CD4-positive, CD25-positive, alpha-beta regulatory T cell (primary cell): ENCODE measurements at regions not wholly inside any gene's neighbourhood (a gene's known extent, or its start where the extent isn't known, plus 50 kb on each side); places are given as distances from the start of the nearest gene placed in this dataset.

Experiments used
- ATAC-seq, 2 donors: fragments of 150-1000 bp; cut with Tn5 transposase; one replicate each; pipeline ENCODE4 v1.10.0; 2021; ENCODE audit warnings: low read depth in 2 of 2, moderate number of reproducible peaks in 2 of 2, moderate library complexity in 1 of 2
- DNase-seq, 3 donors: peaks; one replicate each; pipeline versions ENCODE4 v3.0.0 to v3.0.0-alpha.2; 2012 to 2022; ENCODE audit warnings: mixed read lengths in 1 of 3
- H3K27ac ChIP-seq: one replicate; pipeline ENCODE4 v1.7.0; 2013; ENCODE audit warnings: mild to moderate bottlenecking, low read length; ENCODE audit not compliant: insufficient read depth, poor library complexity, severe bottlenecking
- H3K27me3 ChIP-seq: one replicate; pipeline ENCODE4 v1.7.0; 2013; ENCODE audit warnings: low read length; ENCODE audit not compliant: control insufficient read depth, insufficient read depth
- H3K36me3 ChIP-seq: one replicate; pipeline ENCODE4 v1.7.0; 2013; ENCODE audit warnings: mild to moderate bottlenecking, low read length, moderate library complexity; ENCODE audit not compliant: control insufficient read depth, insufficient read depth
- H3K4me1 ChIP-seq: 2 replicates; pipeline ENCODE4 v1.7.0; 2013; ENCODE audit warnings: mild to moderate bottlenecking, low read length; ENCODE audit not compliant: insufficient read depth, control insufficient read depth, poor library complexity, severe bottlenecking
- H3K4me3 ChIP-seq: one replicate; pipeline ENCODE4 v1.7.0; 2013; ENCODE audit warnings: low read depth, mild to moderate bottlenecking, low read length, moderate library complexity
- H3K9me3 ChIP-seq, 2 experiments: 1 replicate in 1 of 2; 2 replicates in 1 of 2; pipeline ENCODE4 v1.7.0; 2013; ENCODE audit warnings: low read length in 2 of 2, mild to moderate bottlenecking in 1 of 2, moderate library complexity in 1 of 2; ENCODE audit not compliant: control insufficient read depth in 2 of 2
- H3K27ac Mint-ChIP-seq, 3 donors: one replicate each; pipeline ENCODE4 v1.8.0; 2020 to 2022; ENCODE audit warnings: mild to moderate bottlenecking in 3 of 3, mixed read lengths in 3 of 3, moderate library complexity in 2 of 3
- H3K27me3 Mint-ChIP-seq: one replicate; pipeline ENCODE4 v1.8.0; 2022; ENCODE audit warnings: mild to moderate bottlenecking, mixed read lengths
- H3K36me3 Mint-ChIP-seq: one replicate; pipeline ENCODE4 v1.8.0; 2020; ENCODE audit warnings: mixed read lengths
- H3K4me1 Mint-ChIP-seq, 4 donors: one replicate each; pipeline ENCODE4 v1.8.0; 2020 to 2022; ENCODE audit warnings: mixed read lengths in 4 of 4, mild to moderate bottlenecking in 1 of 4
- H3K4me3 Mint-ChIP-seq, 4 donors: one replicate each; pipeline ENCODE4 v1.8.0; 2020 to 2022; ENCODE audit warnings: mild to moderate bottlenecking in 4 of 4, mixed read lengths in 4 of 4, moderate library complexity in 3 of 4
- H3K9me3 Mint-ChIP-seq, 7 donors: one replicate each; pipeline ENCODE4 v1.8.0; 2020 to 2022; ENCODE audit warnings: mixed read lengths in 7 of 7, mild to moderate bottlenecking in 3 of 7, moderate library complexity in 2 of 7

DNA sequence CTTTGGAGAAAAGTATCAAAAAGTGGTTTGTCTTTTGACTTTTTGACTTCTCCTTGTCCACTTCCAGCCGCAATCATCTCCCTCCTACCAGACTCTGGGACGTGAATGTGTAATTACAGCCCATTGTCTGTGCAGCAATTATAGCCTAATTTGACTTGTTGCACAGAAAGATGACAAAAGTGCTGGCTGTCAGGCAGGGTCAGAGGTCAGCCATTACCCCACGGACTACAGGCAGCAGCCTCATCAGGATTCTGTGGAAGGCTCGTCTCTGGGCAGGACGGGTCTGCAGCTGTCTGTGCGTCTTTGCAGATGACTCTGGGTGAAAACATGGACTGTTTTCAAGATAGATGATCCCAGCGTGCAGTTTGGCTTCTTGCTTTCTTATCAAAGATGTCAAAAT, 102.2 kb upstream of the EDNRB start:
- Mint-ChIP-seq H3K4me3 (peak overlapping the region in 1 of 4 donors; percentile 83), H3K4me1 (peaks cover 6 to 17% (median 10%) of the 10 kb centered on the region in 4 donors), H3K36me3 (no peaks in the 10 kb centered on the region), H3K27ac (no peak overlapping the region), H3K27me3 (peaks cover 6% of the 10 kb centered on the region), H3K9me3 (peaks cover 0 to 3% (median 1%) of the 10 kb centered on the region in 7 donors)
- H3K9me3 ChIP-seq, result no peaks in the 10 kb centered on the region
- ATAC-seq (no peak), DNase-seq (no peak)
- H3K27ac ChIP-seq, result no peak overlapping the region
- H3K36me3 ChIP-seq, result no peaks in the 10 kb centered on the region
- no peaks in the 10 kb centered on the region for H3K4me1 ChIP-seq
- no peak overlapping the region for H3K4me3 ChIP-seq
- no peaks in the 10 kb centered on the region for H3K27me3 ChIP-seq

DNA sequence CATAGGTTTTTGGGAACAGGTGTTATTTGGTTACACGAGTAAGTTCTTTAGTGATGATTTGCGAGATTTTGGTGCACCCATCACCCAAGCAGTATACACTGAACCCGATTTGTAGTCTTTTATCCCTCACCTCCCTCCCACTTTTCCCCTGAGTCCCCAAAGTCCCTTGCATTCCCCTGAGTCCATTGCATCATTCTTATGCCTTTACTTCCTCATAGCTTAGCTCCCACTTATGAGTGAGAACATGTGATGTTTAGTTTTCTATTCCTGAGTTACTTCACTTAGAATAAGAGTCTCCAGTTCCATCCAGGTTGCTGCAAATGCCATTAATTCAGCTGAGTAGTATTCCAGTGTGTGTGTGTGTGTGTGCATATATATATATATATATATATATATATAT, 97.2 kb upstream of the EDNRB start:
- H3K4me1 ChIP-seq, result no peaks in the 10 kb centered on the region
- no peaks in the 10 kb centered on the region for H3K9me3 ChIP-seq
- no peaks in the 10 kb centered on the region for H3K36me3 Mint-ChIP-seq
- no peak overlapping the region for H3K27ac Mint-ChIP-seq
- no peak overlapping the region for H3K4me3 ChIP-seq
- ATAC-seq (no peak), DNase-seq (no peak)
- no peaks in the 10 kb centered on the region for H3K27me3 ChIP-seq
- no peaks in the 10 kb centered on the region for H3K4me1 Mint-ChIP-seq
- peaks cover 0 to 8% (median 0%) of the 10 kb centered on the region in 7 donors for H3K9me3 Mint-ChIP-seq
- peaks cover 6% of the 10 kb centered on the region for H3K27me3 Mint-ChIP-seq
- no peak overlapping the region for H3K27ac ChIP-seq
- no peak overlapping the region for H3K4me3 Mint-ChIP-seq
- H3K36me3 ChIP-seq, result no peaks in the 10 kb centered on the region

- Mint-ChIP-seq H3K27me3 (no peaks in the 10 kb centered on the region), H3K9me3 (peaks cover 0 to 10% (median 0%) of the 10 kb centered on the region in 7 donors), H3K27ac (no peak overlapping the region), H3K4me3 (no peak overlapping the region), H3K36me3 (no peaks in the 10 kb centered on the region), H3K4me1 (no peaks in the 10 kb centered on the region)
- Histone ChIP-seq H3K4me3 (no peak overlapping the region), H3K36me3 (no peaks in the 10 kb centered on the region), H3K4me1 (no peaks in the 10 kb centered on the region), H3K9me3 (no peaks in the 10 kb centered on the region), H3K27me3 (no peaks in the 10 kb centered on the region), H3K27ac (no peak overlapping the region)
- DNase-seq (no peak), ATAC-seq (no peak)
Observed at GRCh38 chr13:78012046-78012445, 93.4 kb upstream of the EDNRB start.

- no peak overlapping the region for H3K4me3 Mint-ChIP-seq
- no peaks in the 10 kb centered on the region for H3K36me3 Mint-ChIP-seq
- DNase-seq (no peak), ATAC-seq (no peak)
- Histone ChIP-seq H3K27ac (no peak overlapping the region), H3K36me3 (no peaks in the 10 kb centered on the region), H3K4me3 (no peak overlapping the region), H3K4me1 (no peaks in the 10 kb centered on the region), H3K9me3 (no peaks in the 10 kb centered on the region), H3K27me3 (no peaks in the 10 kb centered on the region)
- H3K27me3 Mint-ChIP-seq, result peaks cover 4% of the 10 kb centered on the region
- H3K9me3 Mint-ChIP-seq, result peaks cover 0 to 10% (median 6%) of the 10 kb centered on the region in 7 donors
- no peaks in the 10 kb centered on the region for H3K4me1 Mint-ChIP-seq
- H3K27ac Mint-ChIP-seq, result no peak overlapping the region
Observed at GRCh38 chr13:78004821-78005220, 86.2 kb upstream of the EDNRB start.

DNA sequence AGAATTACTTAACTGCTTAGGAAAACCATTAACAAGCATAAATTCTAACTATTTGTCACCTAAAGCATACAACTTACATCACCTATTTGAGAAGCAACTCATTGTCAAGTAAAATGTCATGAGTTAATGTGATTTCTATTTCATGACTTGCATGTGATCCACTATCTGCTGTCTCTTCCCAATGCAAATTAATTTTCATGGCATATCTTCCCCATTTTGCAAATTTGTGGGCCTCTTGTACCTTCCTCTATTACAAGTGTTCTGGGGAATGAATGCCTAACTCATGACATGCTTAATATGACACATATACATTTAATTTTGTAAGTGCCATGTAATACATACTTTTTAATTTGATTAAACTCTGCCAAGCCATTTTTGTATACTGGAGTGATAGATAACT, 81.1 kb upstream of the EDNRB start:
- Histone ChIP-seq H3K4me3 (no peak overlapping the region), H3K36me3 (no peaks in the 10 kb centered on the region), H3K4me1 (no peaks in the 10 kb centered on the region), H3K27ac (no peak overlapping the region), H3K9me3 (no peaks in the 10 kb centered on the region), H3K27me3 (no peaks in the 10 kb centered on the region)
- Mint-ChIP-seq H3K4me3 (no peak overlapping the region), H3K27ac (no peak overlapping the region), H3K9me3 (peaks cover 2 to 9% (median 6%) of the 10 kb centered on the region in 7 donors), H3K4me1 (no peaks in the 10 kb centered on the region), H3K36me3 (no peaks in the 10 kb centered on the region), H3K27me3 (peaks cover 4% of the 10 kb centered on the region)
- ATAC-seq (no peak), DNase-seq (no peak)

DNA sequence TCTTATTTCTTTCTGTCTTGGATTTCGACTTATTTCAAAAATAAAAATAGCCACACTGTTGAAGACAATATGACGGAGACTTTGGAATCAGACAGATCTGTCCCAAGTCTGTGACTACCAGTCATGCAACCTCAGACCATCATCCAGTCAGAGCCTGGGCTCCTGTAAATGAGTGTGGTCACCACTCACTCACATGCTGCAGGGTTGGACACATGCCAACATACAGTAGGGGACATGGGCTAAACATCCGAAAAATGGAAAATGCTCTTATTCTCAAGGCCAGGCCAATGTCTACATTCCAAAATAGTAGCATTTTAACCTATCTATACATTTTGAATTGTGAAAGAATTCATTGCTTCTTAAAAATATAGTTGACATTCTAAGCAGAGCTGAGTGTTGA, 75.5 kb upstream of the EDNRB start:
- peaks cover 0 to 3% (median 2%) of the 10 kb centered on the region in 7 donors for H3K9me3 Mint-ChIP-seq
- Histone ChIP-seq H3K27me3 (no peaks in the 10 kb centered on the region), H3K27ac (no peak overlapping the region), H3K36me3 (no peaks in the 10 kb centered on the region), H3K9me3 (no peaks in the 10 kb centered on the region), H3K4me3 (no peak overlapping the region), H3K4me1 (no peaks in the 10 kb centered on the region)
- no peaks in the 10 kb centered on the region for H3K4me1 Mint-ChIP-seq
- no peak overlapping the region for H3K27ac Mint-ChIP-seq
- peaks cover 4% of the 10 kb centered on the region for H3K27me3 Mint-ChIP-seq
- ATAC-seq, result no peak
- DNase-seq, result no peak
- H3K36me3 Mint-ChIP-seq, result no peaks in the 10 kb centered on the region
- no peak overlapping the region for H3K4me3 Mint-ChIP-seq

DNA sequence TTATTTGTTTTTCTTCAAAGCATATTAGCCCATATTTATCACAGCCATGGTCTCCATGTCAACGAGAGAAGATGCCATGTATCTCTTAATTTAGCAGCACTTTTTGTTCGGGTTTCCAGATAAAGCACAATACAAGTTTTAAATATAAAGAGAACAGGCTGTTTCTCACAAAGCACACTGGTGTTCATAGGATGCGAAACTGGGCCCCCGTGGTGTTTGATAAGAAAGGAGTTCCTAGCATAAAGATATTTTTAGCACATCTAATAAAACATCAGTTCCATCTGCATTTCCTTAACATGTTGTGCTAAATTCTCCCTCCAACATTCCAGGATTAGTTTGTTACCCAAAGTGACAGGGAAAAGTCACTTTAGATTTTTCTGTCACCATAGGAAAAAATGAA, 72.4 kb upstream of the EDNRB start:
- Mint-ChIP-seq H3K36me3 (no peaks in the 10 kb centered on the region), H3K9me3 (peaks cover 0 to 3% (median 0%) of the 10 kb centered on the region in 7 donors), H3K27ac (no peak overlapping the region), H3K4me1 (no peaks in the 10 kb centered on the region), H3K4me3 (no peak overlapping the region), H3K27me3 (peaks cover 4% of the 10 kb centered on the region)
- DNase-seq, result no peak
- H3K4me1 ChIP-seq, result no peaks in the 10 kb centered on the region
- no peaks in the 10 kb centered on the region for H3K27me3 ChIP-seq
- no peak overlapping the region for H3K27ac ChIP-seq
- ATAC-seq, result no peak
- H3K36me3 ChIP-seq, result no peaks in the 10 kb centered on the region
- no peak overlapping the region for H3K4me3 ChIP-seq
- H3K9me3 ChIP-seq, result no peaks in the 10 kb centered on the region

- H3K27me3 ChIP-seq, result no peaks in the 10 kb centered on the region
- no peak overlapping the region for H3K4me3 ChIP-seq
- no peak overlapping the region for H3K4me3 Mint-ChIP-seq
- no peaks in the 10 kb centered on the region for H3K36me3 ChIP-seq
- no peak for DNase-seq
- no peak overlapping the region for H3K27ac Mint-ChIP-seq
- no peaks in the 10 kb centered on the region for H3K4me1 ChIP-seq
- ATAC-seq, result no peak
- H3K27ac ChIP-seq, result no peak overlapping the region
- H3K4me1 Mint-ChIP-seq, result no peaks in the 10 kb centered on the region
- H3K9me3 Mint-ChIP-seq, result peaks cover 0 to 2% (median 0%) of the 10 kb centered on the region in 7 donors
- H3K27me3 Mint-ChIP-seq, result peaks cover 4% of the 10 kb centered on the region
- H3K36me3 Mint-ChIP-seq, result no peaks in the 10 kb centered on the region
- H3K9me3 ChIP-seq, result no peaks in the 10 kb centered on the region
Observed at GRCh38 chr13:77989281-77989680, 70.7 kb upstream of the EDNRB start.
